ENCODE measurements at regions not wholly inside any gene's neighbourhood (a gene's known extent, or its start where the extent isn't known, plus 50 kb on each side); places are given as distances from the start of the nearest gene placed in this dataset.

- TF ChIP-seq CTCF (conservative IDR thresholded peaks at IDR 0.05): no peak
- peaks cover 10% of the 10 kb centered on the region for H3K27me3 Mint-ChIP-seq
- no peak overlapping the region for H3K27ac Mint-ChIP-seq
- no peaks in the 10 kb centered on the region for H3K36me3 Mint-ChIP-seq
- H3K4me1 Mint-ChIP-seq (ENCODE audit: unreplicated experiment): peaks cover 11% of the 10 kb centered on the region
- H3K9me3 Mint-ChIP-seq: no peaks in the 10 kb centered on the region
- H3K4me3 Mint-ChIP-seq: no peak overlapping the region
- no peak for DNase-seq (ENCODE audit: extremely low spot score, unreplicated experiment)
Measured at GRCh38 chr2:41886757-41887156, 161.1 kb upstream of the PKDCC start.

- H3K27ac Mint-ChIP-seq: no peak overlapping the region
- no peak overlapping the region for H3K4me3 Mint-ChIP-seq
- DNase-seq (ENCODE audit: extremely low spot score, unreplicated experiment): no peak
- H3K27me3 Mint-ChIP-seq: peaks cover 12% of the 10 kb centered on the region
- no peaks in the 10 kb centered on the region for H3K9me3 Mint-ChIP-seq
- no peak for TF ChIP-seq CTCF (conservative IDR thresholded peaks at IDR 0.05)
- peaks cover 11% of the 10 kb centered on the region for H3K4me1 Mint-ChIP-seq (ENCODE audit: unreplicated experiment)
- no peaks in the 10 kb centered on the region for H3K36me3 Mint-ChIP-seq
Measured at GRCh38 chr2:41890341-41890740, 157.5 kb upstream of the PKDCC start.

GRCh38 chr2:41892476-41892875, 155.3 kb upstream of the PKDCC start:
- Mint-ChIP-seq H3K27me3 (peaks cover 12% of the 10 kb centered on the region), H3K4me1 (ENCODE audit: unreplicated experiment) (peaks cover 18% of the 10 kb centered on the region), H3K27ac (no peak overlapping the region), H3K9me3 (no peaks in the 10 kb centered on the region), H3K4me3 (no peak overlapping the region), H3K36me3 (no peaks in the 10 kb centered on the region)
- DNase-seq (ENCODE audit: extremely low spot score, unreplicated experiment): no peak
- TF ChIP-seq CTCF (conservative IDR thresholded peaks at IDR 0.05): no peak

GRCh38 chr2:41894563-41895333, 153.1 kb upstream of the PKDCC start:
- peaks cover 10% of the 10 kb centered on the region for H3K27me3 Mint-ChIP-seq
- no peak for DNase-seq (ENCODE audit: extremely low spot score, unreplicated experiment)

GRCh38 chr2:41895334-41895664, 152.5 kb upstream of the PKDCC start:
- no peak for DNase-seq (ENCODE audit: extremely low spot score, unreplicated experiment)
- Mint-ChIP-seq H3K27ac (no peak overlapping the region), H3K27me3 (peaks cover 10% of the 10 kb centered on the region), H3K9me3 (no peaks in the 10 kb centered on the region), H3K4me1 (ENCODE audit: unreplicated experiment) (peaks cover 31% of the 10 kb centered on the region), H3K4me3 (no peak overlapping the region), H3K36me3 (no peaks in the 10 kb centered on the region)
- no peak for TF ChIP-seq CTCF (conservative IDR thresholded peaks at IDR 0.05)

More at GRCh38 chr2:41894563-41895333, 153.1 kb upstream of the PKDCC start:
- H3K4me1 Mint-ChIP-seq (ENCODE audit: unreplicated experiment): peaks cover 26% of the 10 kb centered on the region
- H3K27ac Mint-ChIP-seq: no peak overlapping the region
- H3K4me3 Mint-ChIP-seq: no peak overlapping the region
- no peaks in the 10 kb centered on the region for H3K9me3 Mint-ChIP-seq
- no peaks in the 10 kb centered on the region for H3K36me3 Mint-ChIP-seq
- no peak for TF ChIP-seq CTCF (conservative IDR thresholded peaks at IDR 0.05)

Data from type B pancreatic cell (in vitro differentiated cells).